ENCODE measurements at regions not wholly inside any gene's neighbourhood (a gene's known extent, or its start where the extent isn't known, plus 50 kb on each side); places are given as distances from the start of the nearest gene placed in this dataset.

DNA sequence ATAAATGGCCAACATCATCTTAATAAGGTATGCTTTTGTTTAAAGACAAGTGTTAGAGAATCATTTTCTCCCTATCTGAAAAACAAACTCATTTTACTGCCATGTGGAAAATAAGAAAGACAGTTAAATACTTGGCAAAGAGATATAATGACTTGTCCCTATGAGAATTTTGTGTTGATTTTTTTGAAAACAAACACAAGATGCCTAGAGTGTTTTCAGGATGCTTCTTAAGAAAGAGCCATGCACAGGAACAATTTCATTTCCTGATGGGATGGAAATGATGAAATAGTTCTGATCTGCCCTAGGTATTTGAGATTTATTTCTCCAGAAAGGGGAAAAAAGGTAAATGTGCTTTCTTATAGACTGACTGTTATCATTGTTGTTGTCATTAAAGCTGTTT, 237.5 kb upstream of the GNAI1 start:
- H3K27ac ChIP-seq, result no peak overlapping the region; the same call in 1 of the 2 replicates
- TF ChIP-seq, protein P1, sequence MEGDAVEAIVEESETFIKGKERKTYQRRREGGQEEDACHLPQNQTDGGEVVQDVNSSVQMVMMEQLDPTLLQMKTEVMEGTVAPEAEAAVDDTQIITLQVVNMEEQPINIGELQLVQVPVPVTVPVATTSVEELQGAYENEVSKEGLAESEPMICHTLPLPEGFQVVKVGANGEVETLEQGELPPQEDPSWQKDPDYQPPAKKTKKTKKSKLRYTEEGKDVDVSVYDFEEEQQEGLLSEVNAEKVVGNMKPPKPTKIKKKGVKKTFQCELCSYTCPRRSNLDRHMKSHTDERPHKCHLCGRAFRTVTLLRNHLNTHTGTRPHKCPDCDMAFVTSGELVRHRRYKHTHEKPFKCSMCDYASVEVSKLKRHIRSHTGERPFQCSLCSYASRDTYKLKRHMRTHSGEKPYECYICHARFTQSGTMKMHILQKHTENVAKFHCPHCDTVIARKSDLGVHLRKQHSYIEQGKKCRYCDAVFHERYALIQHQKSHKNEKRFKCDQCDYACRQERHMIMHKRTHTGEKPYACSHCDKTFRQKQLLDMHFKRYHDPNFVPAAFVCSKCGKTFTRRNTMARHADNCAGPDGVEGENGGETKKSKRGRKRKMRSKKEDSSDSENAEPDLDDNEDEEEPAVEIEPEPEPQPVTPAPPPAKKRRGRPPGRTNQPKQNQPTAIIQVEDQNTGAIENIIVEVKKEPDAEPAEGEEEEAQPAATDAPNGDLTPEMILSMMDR (IDR thresholded peaks at IDR 0.05), result no peak
- no peak for TF ChIP-seq ZFX (IDR thresholded peaks at IDR 0.05; ENCODE audit: borderline replicate concordance)

DNA sequence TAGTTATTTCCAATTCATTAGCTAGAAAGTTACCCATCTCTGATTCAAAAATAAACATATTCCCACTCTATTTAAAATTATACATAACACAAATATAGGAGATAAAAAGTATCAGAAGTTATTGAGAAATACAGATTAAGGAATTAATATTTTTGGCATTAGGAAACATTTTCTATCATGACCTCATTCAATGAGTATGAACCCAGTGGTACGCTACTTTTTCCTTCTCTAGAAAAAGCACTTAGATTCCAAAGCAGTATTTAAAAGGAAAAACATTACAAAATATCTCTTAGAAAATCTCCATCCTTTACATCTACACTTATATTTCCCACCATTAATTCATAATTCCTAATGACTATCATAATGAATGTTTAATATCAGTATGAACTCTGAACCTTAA, 240.6 kb upstream of the GNAI1 start:
- H3K27ac ChIP-seq, result no peak overlapping the region

DNA sequence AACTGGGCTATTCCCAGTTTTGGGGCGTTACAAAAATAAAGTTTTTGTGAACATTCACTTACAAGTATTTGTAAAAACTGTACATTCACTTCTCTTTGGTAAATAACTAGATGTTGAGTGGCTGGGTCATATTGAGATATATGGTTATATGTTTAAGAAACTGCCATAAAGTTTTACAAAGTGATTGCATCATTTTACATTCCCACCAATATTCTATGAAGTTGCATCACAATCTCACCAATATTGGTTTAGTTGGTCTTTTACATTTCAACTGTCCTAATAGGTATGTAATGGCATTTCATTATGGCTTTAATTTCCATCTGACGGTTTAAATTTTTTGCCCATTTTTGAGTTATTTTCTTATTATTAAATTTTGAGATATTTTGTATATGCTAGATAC, 251.7 kb upstream of the GNAI1 start:
- TF ChIP-seq ZFX (IDR thresholded peaks at IDR 0.05; ENCODE audit: borderline replicate concordance), result no peak
- TF ChIP-seq, protein P1 (IDR thresholded peaks at IDR 0.05), result no peak
- H3K27ac ChIP-seq, result peak overlapping the region; percentile 31

More for the DNA sequence above, 240.6 kb upstream of the GNAI1 start:
- TF ChIP-seq, protein P1 (IDR thresholded peaks at IDR 0.05), result no peak
- TF ChIP-seq ZFX (IDR thresholded peaks at IDR 0.05; ENCODE audit: borderline replicate concordance), result no peak

DNA sequence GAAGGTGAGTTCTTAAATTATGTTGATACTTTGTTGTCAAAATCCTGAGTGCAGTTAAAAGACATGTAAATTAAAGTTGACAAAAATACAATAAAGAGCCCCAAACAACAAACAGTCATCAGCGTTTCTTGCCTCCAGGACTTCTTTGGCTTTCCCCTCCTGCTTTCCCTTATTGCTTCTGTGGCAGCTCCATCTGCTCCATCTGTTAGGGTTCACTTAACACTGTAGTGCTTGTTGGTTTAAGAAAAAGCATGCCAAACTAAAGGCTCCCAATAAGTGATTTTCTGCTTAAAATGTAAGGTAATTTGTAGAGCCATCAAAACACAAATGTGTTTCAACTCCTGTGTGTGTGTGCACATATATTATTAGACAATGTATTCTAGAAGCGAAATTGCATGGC, 254.3 kb upstream of the GNAI1 start:
- H3K27ac ChIP-seq, result no peak overlapping the region
- TF ChIP-seq ZFX (IDR thresholded peaks at IDR 0.05; ENCODE audit: borderline replicate concordance), result no peak
- TF ChIP-seq, protein P1 (IDR thresholded peaks at IDR 0.05), result no peak

DNA sequence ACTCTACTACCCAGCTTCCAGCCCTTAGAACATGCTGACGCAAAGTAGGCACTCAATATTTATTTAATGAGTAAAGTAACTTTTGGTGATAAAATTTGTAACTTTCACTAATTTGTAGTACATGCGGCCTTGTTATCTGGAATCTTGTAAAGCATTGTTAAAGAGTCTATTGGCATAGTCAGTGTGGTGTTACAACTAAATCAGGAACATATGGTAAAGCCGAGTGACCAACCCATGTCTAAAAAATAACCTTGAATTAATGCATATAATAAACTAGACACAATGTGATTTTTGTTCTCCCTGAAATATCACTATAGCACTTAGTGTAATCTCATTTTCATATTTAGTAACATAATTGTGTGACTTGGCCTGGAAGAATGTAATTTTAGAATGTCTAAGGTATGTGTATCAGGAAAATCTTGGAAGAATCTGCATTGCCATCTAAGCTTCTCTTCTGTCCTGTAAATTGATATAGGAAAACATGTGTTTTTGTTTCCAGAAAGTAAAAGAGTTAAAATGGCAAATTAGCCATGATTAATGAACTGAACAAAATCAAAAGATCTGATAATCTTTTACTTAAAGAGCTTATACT, 256.7 kb upstream of the GNAI1 start:
- no peak overlapping the region for H3K27ac ChIP-seq
- no peak for TF ChIP-seq ZFX (IDR thresholded peaks at IDR 0.05; ENCODE audit: borderline replicate concordance)
- TF ChIP-seq, protein P1 (IDR thresholded peaks at IDR 0.05), result no peak

DNA sequence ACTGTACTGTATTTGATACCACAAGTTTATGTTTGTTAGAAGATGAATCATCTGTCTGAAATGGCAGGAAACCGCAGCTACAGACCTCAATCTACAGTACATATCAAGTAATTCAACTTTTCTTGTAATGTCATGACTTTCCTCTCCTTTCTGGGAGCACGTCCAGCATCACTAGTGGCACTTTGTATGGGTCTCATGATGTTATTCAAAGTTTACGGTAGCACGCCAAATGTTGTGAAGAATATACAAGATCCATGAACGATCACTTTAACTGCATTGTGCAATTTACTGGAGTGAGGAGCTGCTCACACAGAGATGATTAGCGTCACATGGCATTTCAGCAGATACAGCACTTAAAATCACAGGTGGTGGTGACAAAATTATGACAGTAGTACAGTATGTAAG, 257.8 kb upstream of the GNAI1 start:
- TF ChIP-seq, protein P1 (IDR thresholded peaks at IDR 0.05), result no peak
- no peak for TF ChIP-seq ZFX (IDR thresholded peaks at IDR 0.05; ENCODE audit: borderline replicate concordance)
- no peak overlapping the region for H3K27ac ChIP-seq

DNA sequence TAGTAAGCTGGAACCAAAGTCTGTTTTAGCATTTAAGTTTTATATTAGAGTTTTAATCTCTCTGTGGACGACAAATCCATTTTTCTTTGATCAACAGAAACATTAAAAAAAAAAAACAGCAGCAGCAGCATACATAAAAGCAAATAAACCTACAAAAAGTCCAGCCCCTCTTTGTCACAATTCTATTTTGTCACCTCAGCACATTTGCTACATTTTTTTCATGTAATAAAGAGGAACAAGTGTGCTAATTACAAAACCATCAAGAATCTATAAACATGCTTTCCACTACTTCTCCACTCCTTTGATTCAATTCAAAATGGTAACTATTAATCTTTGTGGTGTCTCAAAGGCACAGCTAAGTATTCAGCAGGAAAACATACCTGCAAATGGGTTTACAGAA, 259.8 kb upstream of the GNAI1 start:
- TF ChIP-seq, protein P1 (IDR thresholded peaks at IDR 0.05), result no peak
- TF ChIP-seq ZFX (IDR thresholded peaks at IDR 0.05; ENCODE audit: borderline replicate concordance), result no peak

More for the DNA sequence above, 259.8 kb upstream of the GNAI1 start:
- H3K27ac ChIP-seq, result no peak overlapping the region
